Thymus (tissue), 11 donors: ENCODE measurements at regions not wholly inside any gene's neighbourhood (a gene's known extent, or its start where the extent isn't known, plus 50 kb on each side); places are given as distances from the start of the nearest gene placed in this dataset.
"Not testable (repeated sequence)": the region's sequence is repeated elsewhere in the genome, so short reads cannot be mapped to it uniquely, and the experiment has no call there.

ENCODE experiments used
- DNase-seq, 9 donors: peaks; one replicate each; pipeline ENCODE4 v3.0.0-alpha.2; 2013; ENCODE audit warnings: low spot score in 9 of 9, low read depth in 6 of 9, missing footprints in 1 of 9
- H3K27ac ChIP-seq, 2 donors: one replicate each; pipeline ENCODE4 v1.5.1; 2013; ENCODE audit warnings: control low read depth in 1 of 2, low read depth in 1 of 2, low read length in 1 of 2, mild to moderate bottlenecking in 1 of 2, moderate library complexity in 1 of 2
- H3K27me3 ChIP-seq, 2 donors: one replicate each; pipeline ENCODE4 v1.5.1; 2013; ENCODE audit warnings: low read length in 1 of 2; ENCODE audit not compliant: control insufficient read depth in 2 of 2, insufficient read depth in 1 of 2
- H3K36me3 ChIP-seq, 2 donors: one replicate each; pipeline ENCODE4 v1.5.1; 2013; ENCODE audit warnings: low read length in 1 of 2, mild to moderate bottlenecking in 1 of 2, moderate library complexity in 1 of 2; ENCODE audit not compliant: control insufficient read depth in 2 of 2, insufficient read depth in 2 of 2
- H3K4me1 ChIP-seq, 2 donors: one replicate each; pipeline ENCODE4 v1.5.1; 2013; ENCODE audit warnings: low read length in 2 of 2; ENCODE audit not compliant: control insufficient read depth in 2 of 2, insufficient read depth in 2 of 2
- H3K4me3 ChIP-seq, 2 donors: one replicate each; pipeline ENCODE4 v1.5.1; 2013; ENCODE audit warnings: low read length in 2 of 2, control low read depth in 1 of 2, mild to moderate bottlenecking in 1 of 2
- H3K9me3 ChIP-seq, 2 donors: one replicate each; pipeline ENCODE4 v1.5.1; 2013; ENCODE audit warnings: low read length in 1 of 2, mild to moderate bottlenecking in 1 of 2; ENCODE audit not compliant: control insufficient read depth in 2 of 2, insufficient read depth in 1 of 2
- WGBS: extraction: QIAGEN DNeasy Blood & Tissue Kit; methylation state at CpG from one replicate; pipeline ENCODE4 v1.1.7; 2013; 5-methylcytosine and 5-hydroxymethylcytosine counted together
- donor health status: healthy.

DNA sequence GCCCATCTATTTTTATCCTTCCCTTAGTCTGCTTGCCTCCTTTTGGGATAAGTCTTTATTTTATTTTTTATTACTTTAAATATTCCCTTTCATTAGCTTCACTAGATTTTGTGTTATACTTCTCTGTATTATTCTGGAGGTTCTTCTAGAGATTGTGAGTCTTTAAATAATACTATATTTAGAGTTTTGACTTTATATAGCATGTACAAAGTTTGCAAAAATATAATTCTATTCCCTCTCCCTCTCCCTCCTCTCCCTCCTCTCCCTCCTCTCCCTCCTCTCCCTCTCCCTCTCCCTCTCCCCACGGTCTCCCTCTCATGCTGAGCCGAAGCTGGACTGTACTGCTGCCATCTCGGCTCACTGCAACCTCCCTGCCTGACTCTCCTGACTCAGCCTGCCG, 298.5 kb upstream of the DYNLRB2 start:
- not testable (repeated sequence) for H3K4me1 ChIP-seq, H3K9me3 ChIP-seq, H3K27me3 ChIP-seq, DNase-seq, H3K4me3 ChIP-seq, H3K36me3 ChIP-seq, H3K27ac ChIP-seq
- WGBS = 96% methylated on average over 4 of the region's 4 CpGs

GRCh38 chr16:80233097-80233835, 307.5 kb upstream of the DYNLRB2 start:
- H3K4me1 ChIP-seq = no peaks in the 10 kb centered on the region
- no peak for DNase-seq
- H3K27me3 ChIP-seq = no peaks in the 10 kb centered on the region
- H3K9me3 ChIP-seq = no peaks in the 10 kb centered on the region
- H3K27ac ChIP-seq = no peak overlapping the region
- WGBS = 88% methylated on average over 8 of the region's 8 CpGs
- H3K36me3 ChIP-seq = no peaks in the 10 kb centered on the region
- no peak overlapping the region for H3K4me3 ChIP-seq

- DNase-seq = no peak
- Histone ChIP-seq H3K4me3 (no peak overlapping the region), H3K9me3 (no peaks in the 10 kb centered on the region), H3K4me1 (no peaks in the 10 kb centered on the region), H3K27ac (no peak overlapping the region), H3K27me3 (no peaks in the 10 kb centered on the region), H3K36me3 (no peaks in the 10 kb centered on the region)
- 91% methylated on average over 3 of the region's 3 CpGs for WGBS
Observed at GRCh38 chr16:80231888-80232287, 308.9 kb upstream of the DYNLRB2 start.

DNA sequence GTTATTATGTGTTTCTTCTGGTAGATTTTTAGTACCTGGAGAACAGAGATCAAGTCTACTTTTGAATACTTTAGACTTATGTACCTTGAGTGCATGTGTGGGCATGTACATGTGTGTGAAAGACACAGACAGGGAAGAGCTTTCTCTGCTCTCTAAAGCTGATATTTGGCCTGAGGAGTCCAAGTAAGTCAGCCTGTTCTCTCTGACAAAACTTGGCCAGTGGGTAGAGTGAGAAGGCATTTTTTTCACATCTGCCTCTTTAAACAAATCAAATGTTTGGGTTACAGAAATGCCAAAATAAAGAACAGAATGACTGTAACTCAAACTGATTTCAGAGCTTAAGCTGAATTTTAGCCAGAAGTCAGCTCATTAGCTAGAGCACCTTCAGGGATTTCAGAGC, 309.7 kb upstream of the DYNLRB2 start:
- Histone ChIP-seq H3K27ac (no peak overlapping the region), H3K36me3 (no peaks in the 10 kb centered on the region), H3K4me3 (no peak overlapping the region), H3K27me3 (no peaks in the 10 kb centered on the region), H3K9me3 (no peaks in the 10 kb centered on the region), H3K4me1 (no peaks in the 10 kb centered on the region)
- no peak for DNase-seq

DNA sequence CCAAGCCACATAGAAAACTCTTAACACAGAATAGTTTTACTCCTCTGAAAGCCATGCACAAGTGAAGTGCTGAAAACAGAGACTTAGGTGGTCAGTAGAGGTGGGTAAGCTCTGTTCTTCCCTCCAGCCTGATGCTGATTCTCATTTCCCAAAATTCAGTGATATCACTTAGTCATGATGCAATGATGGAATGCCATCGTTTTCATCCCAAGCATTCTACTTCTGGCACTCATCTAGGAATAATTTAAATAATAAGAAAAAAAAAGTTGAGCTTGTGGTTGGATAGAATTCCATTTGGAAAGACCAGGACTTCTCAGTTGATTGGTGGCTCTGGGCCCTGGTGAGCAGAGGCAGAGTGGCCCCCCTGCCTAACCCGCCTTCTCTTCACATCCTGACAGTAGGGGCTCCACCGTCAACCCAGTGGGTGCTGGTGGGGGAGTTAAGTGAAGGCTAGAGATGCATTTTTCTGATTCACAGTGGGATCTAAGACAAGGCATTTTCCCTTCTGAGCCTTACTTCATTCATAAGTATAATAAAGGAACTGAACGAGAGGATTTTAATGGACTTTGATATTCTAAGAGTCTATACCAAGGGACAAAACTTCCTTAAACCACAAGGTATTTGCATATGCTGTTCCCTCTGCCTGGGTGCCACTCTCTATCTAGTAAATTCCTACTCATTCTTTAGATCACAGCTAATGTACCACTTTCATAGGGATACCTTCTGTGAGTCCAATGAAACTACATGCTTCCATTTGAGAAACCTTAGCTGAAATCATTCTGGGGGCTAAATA, 310.3 kb upstream of the DYNLRB2 start:
- WGBS = 86% methylated on average over 4 of the region's 4 CpGs
- no peak for DNase-seq

DNA sequence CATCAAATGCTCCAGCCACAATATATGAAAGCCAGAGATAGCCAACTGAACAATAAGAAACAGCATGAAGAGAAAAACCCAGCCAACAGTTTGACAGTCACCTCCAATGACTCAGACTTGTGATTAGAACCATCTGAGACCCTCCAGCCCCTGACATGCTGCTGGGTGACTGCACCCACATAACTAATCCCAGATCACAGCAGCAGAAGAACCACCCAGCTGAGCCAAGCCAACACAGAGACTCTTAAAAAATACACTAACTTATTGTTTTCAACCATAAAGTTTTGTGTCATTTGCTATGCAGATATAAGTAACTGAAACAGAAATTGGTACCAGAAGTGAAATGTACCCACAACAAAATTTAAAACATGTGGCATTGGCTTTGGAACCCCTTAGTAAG, 314.3 kb upstream of the DYNLRB2 start:
- Histone ChIP-seq H3K4me1 (no peaks in the 10 kb centered on the region), H3K4me3 (no peak overlapping the region), H3K27me3 (no peaks in the 10 kb centered on the region), H3K36me3 (no peaks in the 10 kb centered on the region), H3K9me3 (no peaks in the 10 kb centered on the region), H3K27ac (no peak overlapping the region)
- no peak for DNase-seq

More for the DNA sequence above, 310.3 kb upstream of the DYNLRB2 start:
- Histone ChIP-seq H3K4me3 (no peak overlapping the region), H3K36me3 (no peaks in the 10 kb centered on the region), H3K4me1 (no peaks in the 10 kb centered on the region), H3K9me3 (no peaks in the 10 kb centered on the region), H3K27me3 (no peaks in the 10 kb centered on the region), H3K27ac (no peak overlapping the region)

GRCh38 chr16:80210787-80211186, 330.0 kb upstream of the DYNLRB2 start:
- H3K27ac ChIP-seq = no peak overlapping the region
- no peak for DNase-seq
- no peaks in the 10 kb centered on the region for H3K9me3 ChIP-seq
- H3K4me3 ChIP-seq = no peak overlapping the region
- no peaks in the 10 kb centered on the region for H3K36me3 ChIP-seq
- no peaks in the 10 kb centered on the region for H3K27me3 ChIP-seq
- whole genome bisulfite sequencing = 94% methylated on average over 3 of the region's 3 CpGs
- H3K4me1 ChIP-seq = no peaks in the 10 kb centered on the region

DNA sequence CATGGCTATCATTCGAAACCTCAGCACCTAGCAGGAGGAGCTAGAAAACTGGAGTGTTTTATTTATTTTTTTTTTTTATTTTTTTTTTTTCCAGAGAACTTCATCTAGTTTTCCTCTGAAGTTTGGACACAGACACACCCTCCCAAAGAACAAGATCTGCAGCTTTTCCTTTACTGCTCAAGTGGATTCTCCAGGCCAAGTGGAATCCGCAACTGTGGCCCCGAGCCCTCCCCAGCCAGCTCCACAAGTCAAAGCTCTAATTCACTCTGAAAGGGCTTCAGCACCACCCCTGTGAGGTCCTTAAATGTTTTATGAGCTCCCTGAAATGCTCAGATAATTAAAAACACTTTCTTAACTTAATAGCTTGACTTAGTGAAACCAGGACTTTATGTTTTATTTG, 332.1 kb upstream of the DYNLRB2 start:
- H3K36me3 ChIP-seq = no peaks in the 10 kb centered on the region
- no peaks in the 10 kb centered on the region for H3K27me3 ChIP-seq
- no peak overlapping the region for H3K4me3 ChIP-seq
- H3K4me1 ChIP-seq = no peaks in the 10 kb centered on the region
- no peak for DNase-seq
- 92% methylated on average over 3 of the region's 3 CpGs for WGBS
- no peaks in the 10 kb centered on the region for H3K9me3 ChIP-seq
- no peak overlapping the region for H3K27ac ChIP-seq

- H3K4me1 ChIP-seq = no peaks in the 10 kb centered on the region
- H3K27me3 ChIP-seq = no peaks in the 10 kb centered on the region
- peak in 1 of 9 donors; percentile 4 for DNase-seq
- no peaks in the 10 kb centered on the region for H3K36me3 ChIP-seq
- H3K9me3 ChIP-seq = no peaks in the 10 kb centered on the region
- WGBS = 82% methylated on average over 2 of the region's 2 CpGs
- no peak overlapping the region for H3K27ac ChIP-seq
- no peak overlapping the region for H3K4me3 ChIP-seq
Observed at GRCh38 chr16:80208015-80208414, 332.8 kb upstream of the DYNLRB2 start.
